H9 (cell line): ENCODE measurements at regions not wholly inside any gene's neighbourhood (a gene's known extent, or its start where the extent isn't known, plus 50 kb on each side); places are given as distances from the start of the nearest gene placed in this dataset.

Source experiments
- DNase-seq: peaks from one replicate; pipeline ENCODE4 v3.0.0-alpha.2; 2017
- H2AFZ ChIP-seq: one replicate; pipeline ENCODE4 v1.6.1; 2013; ENCODE audit warnings: mild to moderate bottlenecking, low read length, control low read depth, moderate library complexity
- H2AK5ac ChIP-seq: 2 replicates; pipeline ENCODE4 v1.6.1; 2013; ENCODE audit warnings: low read length, control low read depth, mixed read lengths; ENCODE audit not compliant: insufficient read length
- H2BK120ac ChIP-seq: one replicate; pipeline ENCODE4 v1.6.1; 2013; ENCODE audit warnings: low read depth, mild to moderate bottlenecking, low read length, control low read depth, inconsistent platforms; ENCODE audit not compliant: poor library complexity, severe bottlenecking
- H2BK12ac ChIP-seq: 2 replicates; pipeline ENCODE4 v1.6.1; 2013; ENCODE audit warnings: low read length, control low read depth, mixed read lengths, low read depth; ENCODE audit not compliant: insufficient read length
- H2BK15ac ChIP-seq: 2 replicates; pipeline ENCODE4 v1.6.1; 2013; ENCODE audit warnings: low read depth, low read length, control low read depth
- H2BK20ac ChIP-seq: one replicate; pipeline ENCODE4 v1.6.1; 2013; ENCODE audit warnings: low read depth, mild to moderate bottlenecking, low read length, control low read depth, inconsistent platforms; ENCODE audit not compliant: poor library complexity, severe bottlenecking
- H2BK5ac ChIP-seq: 2 replicates; pipeline ENCODE4 v1.6.1; 2013; ENCODE audit warnings: low read length, control low read depth, mixed read lengths; ENCODE audit not compliant: insufficient read length
- H3K14ac ChIP-seq: 2 replicates; pipeline ENCODE4 v1.6.1; 2013; ENCODE audit warnings: low read length, control low read depth; ENCODE audit not compliant: insufficient read depth
- H3K18ac ChIP-seq: 2 replicates; pipeline ENCODE4 v1.6.1; 2013; ENCODE audit warnings: low read depth, mild to moderate bottlenecking, mixed read lengths, low read length, control low read depth; ENCODE audit not compliant: insufficient read length
- H3K23ac ChIP-seq: 2 replicates; pipeline ENCODE4 v1.6.1; 2013; ENCODE audit warnings: low read length, control low read depth, mixed read lengths, low read depth; ENCODE audit not compliant: insufficient read length
- H3K23me2 ChIP-seq: 2 replicates; pipeline ENCODE4 v1.6.1; 2013; ENCODE audit warnings: low read depth, mild to moderate bottlenecking, mixed read lengths, low read length, control low read depth; ENCODE audit not compliant: insufficient read length, poor library complexity, severe bottlenecking
- H3K27ac ChIP-seq: 2 replicates; pipeline ENCODE4 v1.5.1; 2013; ENCODE audit warnings: low read length, control low read depth, mixed read lengths, low read depth; ENCODE audit not compliant: insufficient read length
- H3K27me3 ChIP-seq: 2 replicates; pipeline ENCODE4 v1.6.1; 2013; ENCODE audit warnings: low read length, control low read depth, inconsistent platforms; ENCODE audit not compliant: insufficient read depth
- H3K4ac ChIP-seq: 2 replicates; pipeline ENCODE4 v1.6.1; 2013; ENCODE audit warnings: low read depth, mild to moderate bottlenecking, control low read depth, inconsistent platforms, low read length, moderate library complexity
- H3K4me1 ChIP-seq: 2 replicates; pipeline ENCODE4 v1.6.1; 2013; ENCODE audit warnings: low read length, control low read depth, inconsistent platforms; ENCODE audit not compliant: insufficient read depth
- H3K4me2 ChIP-seq: 2 replicates; pipeline ENCODE4 v1.6.1; 2013; ENCODE audit warnings: low read length, control low read depth, mixed read lengths; ENCODE audit not compliant: insufficient read length, insufficient read depth
- H3K56ac ChIP-seq: 2 replicates; pipeline ENCODE4 v1.6.1; 2013; ENCODE audit warnings: low read depth, mild to moderate bottlenecking, mixed read lengths, low read length, control low read depth; ENCODE audit not compliant: insufficient read length
- H3K79me1 ChIP-seq: 2 replicates; pipeline ENCODE4 v1.6.1; 2013; ENCODE audit warnings: low read depth, mild to moderate bottlenecking, moderate library complexity, low read length, control low read depth, inconsistent platforms; ENCODE audit not compliant: insufficient read depth, poor library complexity, severe bottlenecking
- H3K79me2 ChIP-seq: 2 replicates; pipeline ENCODE4 v1.6.1; 2013; ENCODE audit warnings: low read length, control low read depth, inconsistent platforms; ENCODE audit not compliant: insufficient read depth
- H3K9ac ChIP-seq: 2 replicates; pipeline ENCODE4 v1.6.1; 2013; ENCODE audit warnings: low read length, control low read depth, mixed read lengths; ENCODE audit not compliant: insufficient read length; ENCODE audit errors: extremely low read depth
- H3K9me3 ChIP-seq: one replicate; pipeline ENCODE4 v1.6.1; 2013; ENCODE audit warnings: low read depth, low read length, inconsistent platforms; ENCODE audit not compliant: control insufficient read depth
- H3T11ph ChIP-seq: one replicate; pipeline ENCODE4 v1.6.1; 2013; ENCODE audit warnings: mild to moderate bottlenecking, low read length, control low read depth, inconsistent platforms
- H4K20me1 ChIP-seq: one replicate; pipeline ENCODE4 v1.6.1; 2013; ENCODE audit not compliant: control insufficient read depth, insufficient read length, insufficient read depth
- H4K5ac ChIP-seq: 2 replicates; pipeline ENCODE4 v1.6.1; 2013; ENCODE audit warnings: low read depth, mild to moderate bottlenecking, mixed read lengths, low read length, control low read depth; ENCODE audit not compliant: insufficient read length
- H4K8ac ChIP-seq: replicated peaks from 2 replicates; pipeline ENCODE4 v1.6.1; 2013; ENCODE audit warnings: low read length, control low read depth, mixed read lengths, low read depth; ENCODE audit not compliant: insufficient read length
- H4K91ac ChIP-seq: 2 replicates; pipeline ENCODE4 v1.6.1; 2013; ENCODE audit warnings: low read depth, mild to moderate bottlenecking, moderate library complexity, mixed read lengths, low read length, control low read depth; ENCODE audit not compliant: insufficient read length
- H3K27ac Mint-ChIP-seq, 3 experiments: 2 replicates in 2 of 3; 3 replicates in 1 of 3; pipeline ENCODE4 v1.8.0; 2020 to 2021; ENCODE audit warnings: mixed read lengths in 3 of 3, mild to moderate bottlenecking in 1 of 3, moderate library complexity in 1 of 3
- H3K27me3 Mint-ChIP-seq: 2 replicates; pipeline ENCODE4 v1.8.0; 2021; ENCODE audit warnings: low read depth, mild to moderate bottlenecking, moderate library complexity, mixed read lengths
- H3K36me3 Mint-ChIP-seq, 3 experiments: 2 replicates in 2 of 3; 3 replicates in 1 of 3; pipeline ENCODE4 v1.8.0; 2020 to 2021; ENCODE audit warnings: low read depth in 3 of 3, mixed read lengths in 3 of 3; ENCODE audit not compliant: insufficient read depth in 1 of 3
- H3K4me1 Mint-ChIP-seq, 2 experiments: 2 replicates each; pipeline ENCODE4 v1.8.0; 2020; ENCODE audit warnings: mixed read lengths in 2 of 2
- H3K4me3 Mint-ChIP-seq, 2 experiments: 2 replicates in 1 of 2; 3 replicates in 1 of 2; pipeline ENCODE4 v1.8.0; 2020 to 2021; ENCODE audit warnings: mild to moderate bottlenecking in 2 of 2, mixed read lengths in 2 of 2, moderate library complexity in 1 of 2
- H3K9me3 Mint-ChIP-seq, 2 experiments: 2 replicates in 1 of 2; 3 replicates in 1 of 2; pipeline ENCODE4 v1.8.0; 2020; ENCODE audit warnings: mild to moderate bottlenecking in 2 of 2, mixed read lengths in 2 of 2, moderate library complexity in 1 of 2
- WGBS: extraction: QIAGEN DNeasy Blood & Tissue Kit; methylation state at CpG from one replicate; pipeline ENCODE4 v1.1.7; 2013; ENCODE audit warnings: missing lambda C conversion rate, low lambda C conversion rate, mixed read lengths; ENCODE audit not compliant: insufficient read length; ENCODE audit errors: extremely low coverage; 5-methylcytosine and 5-hydroxymethylcytosine counted together
- TF ChIP-seq, protein P1 (sequence below): fragments of 200-600 bp; sonication (generic); conservative IDR thresholded peaks from 3 replicates; pipeline ENCODE4 v1.8.0; 2021; ENCODE audit warnings: antibody characterized with exemption, mild to moderate bottlenecking

GRCh38 chr1:14466006-14466405, 132.5 kb upstream of the KAZN start:
- no peak overlapping the region for H2BK15ac ChIP-seq
- H3T11ph ChIP-seq, result no peak overlapping the region
- H4K20me1 ChIP-seq, result no peaks in the 10 kb centered on the region
- Mint-ChIP-seq H3K4me1 (peaks cover 2% of the 10 kb centered on the region in 2 experiments; a peak in 2 of 4 replicates), H3K4me3 (no peak overlapping the region), H3K27me3 (peaks cover 9% of the 10 kb centered on the region), H3K9me3 (no peaks in the 10 kb centered on the region), H3K27ac (no peak overlapping the region), H3K36me3 (no peaks in the 10 kb centered on the region)
- no peak overlapping the region for H3K9ac ChIP-seq
- no peaks in the 10 kb centered on the region for H3K27me3 ChIP-seq
- no peak overlapping the region for H2AFZ ChIP-seq
- no peaks in the 10 kb centered on the region for H3K9me3 ChIP-seq
- no peaks in the 10 kb centered on the region for H3K79me2 ChIP-seq
- TF ChIP-seq, protein P1, sequence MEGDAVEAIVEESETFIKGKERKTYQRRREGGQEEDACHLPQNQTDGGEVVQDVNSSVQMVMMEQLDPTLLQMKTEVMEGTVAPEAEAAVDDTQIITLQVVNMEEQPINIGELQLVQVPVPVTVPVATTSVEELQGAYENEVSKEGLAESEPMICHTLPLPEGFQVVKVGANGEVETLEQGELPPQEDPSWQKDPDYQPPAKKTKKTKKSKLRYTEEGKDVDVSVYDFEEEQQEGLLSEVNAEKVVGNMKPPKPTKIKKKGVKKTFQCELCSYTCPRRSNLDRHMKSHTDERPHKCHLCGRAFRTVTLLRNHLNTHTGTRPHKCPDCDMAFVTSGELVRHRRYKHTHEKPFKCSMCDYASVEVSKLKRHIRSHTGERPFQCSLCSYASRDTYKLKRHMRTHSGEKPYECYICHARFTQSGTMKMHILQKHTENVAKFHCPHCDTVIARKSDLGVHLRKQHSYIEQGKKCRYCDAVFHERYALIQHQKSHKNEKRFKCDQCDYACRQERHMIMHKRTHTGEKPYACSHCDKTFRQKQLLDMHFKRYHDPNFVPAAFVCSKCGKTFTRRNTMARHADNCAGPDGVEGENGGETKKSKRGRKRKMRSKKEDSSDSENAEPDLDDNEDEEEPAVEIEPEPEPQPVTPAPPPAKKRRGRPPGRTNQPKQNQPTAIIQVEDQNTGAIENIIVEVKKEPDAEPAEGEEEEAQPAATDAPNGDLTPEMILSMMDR, result no peak
- H3K56ac ChIP-seq, result no peak overlapping the region
- no peak overlapping the region for H4K5ac ChIP-seq
- H2BK120ac ChIP-seq, result no peak overlapping the region
- no peak overlapping the region for H4K8ac ChIP-seq
- H3K14ac ChIP-seq, result no peak overlapping the region
- no peaks in the 10 kb centered on the region for H3K4me1 ChIP-seq
- H3K4me2 ChIP-seq, result no peak overlapping the region
- WGBS, result no CpG with 5 or more reads among the region's 4 CpGs
- H2BK12ac ChIP-seq, result no peak overlapping the region
- no peak overlapping the region for H2BK5ac ChIP-seq
- H2BK20ac ChIP-seq, result no peak overlapping the region
- no peaks in the 10 kb centered on the region for H3K23me2 ChIP-seq
- no peak overlapping the region for H2AK5ac ChIP-seq
- no peaks in the 10 kb centered on the region for H3K79me1 ChIP-seq
- H3K18ac ChIP-seq, result no peak overlapping the region
- H4K91ac ChIP-seq, result no peak overlapping the region
- no peak overlapping the region for H3K27ac ChIP-seq
- H3K23ac ChIP-seq, result no peak overlapping the region
- no peak for DNase-seq
- H3K4ac ChIP-seq, result no peak overlapping the region
